GM21619 (cell line): ENCODE measurements at regions not wholly inside any gene's neighbourhood (a gene's known extent, or its start where the extent isn't known, plus 50 kb on each side); places are given as distances from the start of the nearest gene placed in this dataset.

Experiments
- ATAC-seq: cut with Tn5 transposase; IDR thresholded peaks from one replicate; pipeline ENCODE4 v1.9.1; 2021; ENCODE audit not compliant: unreplicated experiment

DNA sequence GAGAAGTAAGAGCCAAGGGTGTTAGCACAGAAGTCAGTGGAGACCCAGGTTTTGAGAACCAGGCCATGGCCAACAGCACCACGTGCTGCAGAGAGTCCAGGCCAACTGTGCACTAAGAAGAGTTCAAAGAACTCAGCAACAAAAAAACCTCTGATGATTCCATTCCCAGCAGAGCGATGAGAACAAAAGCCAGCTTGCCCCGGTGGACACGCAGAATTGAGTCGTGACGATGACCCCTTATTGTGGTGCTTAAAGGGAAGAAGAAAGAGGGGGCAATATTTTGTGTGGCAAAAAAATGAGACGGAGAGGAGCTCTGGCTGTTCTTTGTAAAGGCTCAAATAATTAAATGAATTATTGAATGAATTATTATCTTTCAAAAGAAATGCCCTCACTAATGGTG is 468.3 kb upstream of the AUTS2 start:
- no peak for ATAC-seq

- ATAC-seq: no peak
These were observed 467.9 kb upstream of the AUTS2 start for GRCh38 chr7:69130396-69130795.

DNA sequence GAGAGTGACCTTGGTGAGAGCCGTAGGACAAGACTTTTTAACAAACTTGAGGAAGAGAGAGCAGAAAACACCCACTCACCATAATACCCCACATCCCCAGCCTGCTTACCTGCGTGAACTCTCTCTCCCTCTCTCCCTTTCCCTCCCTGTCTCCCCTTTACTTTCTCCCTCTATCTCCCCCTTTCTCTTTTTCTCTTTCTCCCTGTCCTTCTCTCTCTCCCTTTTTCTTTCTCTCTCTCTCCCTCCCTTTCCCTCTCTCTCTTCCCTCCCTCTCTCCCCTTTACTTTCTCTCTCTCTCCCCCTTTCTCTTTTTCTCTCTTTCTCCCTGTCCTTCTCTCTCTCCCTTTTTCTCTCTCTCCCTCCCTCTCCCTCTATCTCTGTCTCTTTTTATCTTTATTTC is 464.0 kb upstream of the AUTS2 start:
- no peak for ATAC-seq

GRCh38 chr7:69147631-69148030 is 450.6 kb upstream of the AUTS2 start:
- no peak for ATAC-seq

- no peak for ATAC-seq
These were observed 448.2 kb upstream of the AUTS2 start for GRCh38 chr7:69149804-69150782.

GRCh38 chr7:69162326-69162725 is 435.9 kb upstream of the AUTS2 start:
- no peak for ATAC-seq

DNA sequence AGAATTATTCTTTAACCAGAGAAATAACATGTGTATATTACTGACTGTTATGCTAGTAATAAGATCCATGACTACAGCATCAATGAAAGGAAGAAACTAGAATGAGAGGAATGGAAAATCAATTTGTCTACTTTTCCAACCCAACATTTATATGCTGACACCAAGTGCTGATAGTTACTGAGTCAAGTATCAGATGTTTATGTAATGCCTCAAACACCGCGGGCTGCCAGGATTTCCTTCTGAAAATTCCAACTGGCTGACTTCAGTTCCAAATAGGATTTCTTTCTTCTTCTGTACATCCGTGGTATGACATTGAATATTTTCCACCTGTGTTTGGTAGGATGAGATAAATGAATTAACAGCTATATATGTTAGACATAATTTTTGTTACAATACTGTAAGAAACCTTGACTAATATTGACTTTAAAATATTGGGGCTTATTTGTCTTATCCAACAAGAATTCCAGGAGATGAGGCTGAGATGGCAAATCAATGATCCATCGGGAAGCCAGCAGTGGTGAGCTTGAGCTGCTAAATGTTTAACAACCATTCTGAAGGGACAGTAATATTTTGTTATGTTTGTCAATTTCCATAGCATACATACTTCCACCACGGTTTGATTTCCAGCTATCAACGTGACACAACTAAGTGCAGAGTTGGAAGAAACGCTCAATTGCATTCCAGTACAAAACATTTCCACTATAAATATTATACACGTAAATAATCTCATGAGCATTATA is 435.2 kb upstream of the AUTS2 start:
- no peak for ATAC-seq

- no peak for ATAC-seq
These were observed 431.2 kb upstream of the AUTS2 start for GRCh38 chr7:69166979-69167516.

DNA sequence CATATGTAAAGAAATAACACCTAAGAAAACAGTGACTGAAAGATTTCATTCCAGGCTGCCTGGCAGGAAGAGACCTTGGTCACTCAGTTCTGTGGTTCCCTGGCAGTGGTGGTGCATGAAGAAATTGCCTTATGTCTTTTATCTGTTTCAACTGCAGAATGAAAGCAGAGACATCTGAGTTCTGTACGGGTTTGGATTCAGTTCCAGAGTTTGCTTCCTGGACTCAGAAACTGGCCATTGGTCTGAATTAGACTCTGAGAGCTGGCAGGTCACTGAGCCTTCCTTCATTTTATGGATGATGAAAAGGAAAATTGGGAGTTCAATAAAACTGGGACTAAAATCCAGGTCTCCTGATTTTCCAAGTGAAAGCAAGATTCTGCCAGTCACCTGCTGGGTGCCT is 428.9 kb upstream of the AUTS2 start:
- no peak for ATAC-seq

DNA sequence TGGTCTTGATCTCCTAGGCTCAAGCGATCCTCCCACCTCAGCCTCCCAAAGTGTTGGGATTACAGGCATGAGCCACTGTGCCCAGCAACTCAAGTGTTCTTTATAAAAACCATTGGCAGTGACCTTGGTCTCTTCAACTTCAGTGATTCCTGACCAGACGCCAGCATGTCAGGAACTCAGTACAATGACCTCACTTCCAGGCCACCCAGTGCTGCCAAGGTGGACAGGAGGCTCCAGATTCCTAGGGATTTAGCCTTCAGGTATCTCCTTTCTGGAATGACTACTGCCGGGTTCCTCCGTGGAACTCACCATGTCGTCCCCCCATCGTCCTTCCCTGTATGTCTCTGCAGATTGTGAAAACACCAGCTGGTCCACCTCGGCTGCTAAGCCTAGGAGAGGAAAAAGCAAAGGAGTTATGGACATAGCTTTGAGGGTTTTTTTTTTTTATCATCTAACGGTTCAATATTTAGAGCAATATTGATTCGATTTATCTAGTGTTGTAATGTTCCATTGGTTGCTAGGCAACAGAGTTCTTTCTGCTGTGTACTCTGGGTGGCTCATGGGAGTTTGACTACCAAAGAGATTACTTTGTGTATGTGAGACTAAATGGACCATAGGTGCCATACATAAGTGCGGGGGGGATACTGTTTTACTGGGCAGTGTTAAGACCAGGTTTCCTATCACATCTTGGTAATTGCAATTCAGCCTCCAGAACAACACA is 425.8 kb upstream of the AUTS2 start:
- no peak for ATAC-seq

DNA sequence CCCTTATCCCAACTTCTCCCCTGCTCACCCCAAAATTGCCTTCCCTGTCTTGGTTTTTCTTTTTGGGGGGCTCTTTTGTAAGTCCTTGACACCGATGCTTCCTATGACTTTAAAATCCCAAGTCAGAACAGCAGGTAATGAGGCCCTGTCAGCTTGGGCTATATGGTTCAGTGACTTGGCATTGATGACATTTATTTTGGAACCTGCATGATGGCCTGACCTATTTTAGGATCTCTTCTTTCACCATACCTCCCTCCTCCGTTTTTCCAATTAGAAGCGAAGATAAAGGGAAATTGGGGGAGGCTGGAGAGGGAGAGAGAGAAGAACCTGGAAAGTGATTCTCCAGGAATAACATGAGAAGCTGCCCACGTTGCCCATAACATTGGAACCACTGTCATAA is 424.9 kb upstream of the AUTS2 start:
- ATAC-seq: no peak

DNA sequence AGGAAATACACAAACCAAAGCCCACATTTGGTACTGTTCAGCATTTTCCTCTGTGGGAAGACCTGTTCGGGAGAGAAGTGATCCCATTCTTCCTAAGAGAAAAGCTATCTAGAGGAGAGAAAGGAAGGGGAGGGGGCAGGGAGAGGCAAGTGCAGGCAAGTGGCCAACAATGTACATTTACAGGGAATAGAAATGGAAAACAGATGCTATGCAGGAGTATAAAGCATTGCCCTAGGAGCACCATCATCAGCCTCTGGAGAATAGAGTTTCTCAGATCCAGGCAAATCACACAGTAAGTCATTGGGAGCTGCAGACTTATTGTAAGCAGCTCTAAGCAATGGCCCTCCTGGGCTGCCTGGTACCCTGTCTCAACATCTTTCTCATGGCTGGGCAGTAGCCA is 424.4 kb upstream of the AUTS2 start:
- ATAC-seq: no peak

GRCh38 chr7:69176841-69177240 is 421.4 kb upstream of the AUTS2 start:
- ATAC-seq: no peak

GRCh38 chr7:69177461-69177861 is 420.8 kb upstream of the AUTS2 start:
- ATAC-seq: no peak

- no peak for ATAC-seq
These were observed 420.3 kb upstream of the AUTS2 start for GRCh38 chr7:69177941-69178494.

- ATAC-seq: no peak
These were observed 417.6 kb upstream of the AUTS2 start for GRCh38 chr7:69180662-69181061.

DNA sequence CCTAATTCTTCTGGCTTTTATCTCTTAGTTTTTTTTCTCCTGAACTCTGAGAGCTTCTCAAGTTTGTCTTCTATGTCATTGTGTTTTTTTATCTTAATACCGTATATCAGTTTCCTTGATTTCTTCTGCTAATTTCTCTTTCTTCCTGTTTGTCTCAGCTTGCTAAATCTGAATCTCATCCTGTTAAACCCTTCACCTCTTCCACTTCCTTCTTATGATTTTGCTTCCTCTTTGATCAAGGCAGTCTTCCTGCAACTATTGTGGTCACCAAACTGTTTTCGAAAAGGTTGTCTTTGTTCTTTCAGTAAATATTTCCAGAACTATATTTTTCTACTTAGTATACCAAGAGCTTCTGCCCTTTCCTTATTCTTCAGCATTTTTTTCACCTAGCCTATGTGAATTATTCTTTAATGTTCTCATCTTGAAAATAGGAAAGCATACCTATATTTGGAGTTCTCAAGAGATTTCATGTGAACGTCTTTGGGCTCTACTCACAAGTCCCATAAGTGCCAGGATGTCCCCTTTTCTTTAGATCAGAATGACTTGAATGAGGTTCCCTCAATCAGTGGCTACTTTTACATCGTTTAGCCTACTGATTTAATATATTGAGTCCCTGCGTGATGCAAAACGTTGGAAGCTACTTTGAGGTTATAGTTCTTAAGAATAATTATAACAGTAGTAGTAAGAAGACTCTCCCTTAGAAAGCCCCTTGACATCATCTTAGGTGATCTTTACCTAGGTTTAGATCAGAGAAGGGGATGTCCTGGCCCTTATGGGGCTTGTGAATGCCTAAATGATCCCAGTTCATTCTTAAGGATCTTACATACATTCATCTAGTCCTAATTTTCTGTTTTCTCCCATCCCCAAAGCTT is 415.4 kb upstream of the AUTS2 start:
- no peak for ATAC-seq

GRCh38 chr7:69184339-69184738 is 413.9 kb upstream of the AUTS2 start:
- ATAC-seq: no peak

DNA sequence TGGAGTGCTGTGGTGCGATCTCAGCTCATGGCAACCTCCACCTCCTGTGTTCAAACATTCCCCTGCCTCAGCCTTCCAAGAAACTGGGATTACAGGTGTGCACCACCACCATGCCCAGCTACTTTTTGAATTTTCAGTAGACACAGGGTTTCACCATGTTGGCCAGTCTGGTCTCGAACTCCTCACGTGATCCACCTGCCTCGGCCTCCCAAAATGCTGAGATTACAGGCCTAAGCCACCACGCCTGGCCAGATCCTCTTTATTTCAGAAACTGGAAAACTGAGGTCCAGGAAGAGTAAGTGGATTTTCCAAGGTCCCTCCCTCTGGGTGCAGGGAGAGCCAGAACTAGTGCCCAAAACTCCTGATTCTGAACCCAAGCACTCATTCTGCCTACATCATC is 413.1 kb upstream of the AUTS2 start:
- ATAC-seq: no peak

DNA sequence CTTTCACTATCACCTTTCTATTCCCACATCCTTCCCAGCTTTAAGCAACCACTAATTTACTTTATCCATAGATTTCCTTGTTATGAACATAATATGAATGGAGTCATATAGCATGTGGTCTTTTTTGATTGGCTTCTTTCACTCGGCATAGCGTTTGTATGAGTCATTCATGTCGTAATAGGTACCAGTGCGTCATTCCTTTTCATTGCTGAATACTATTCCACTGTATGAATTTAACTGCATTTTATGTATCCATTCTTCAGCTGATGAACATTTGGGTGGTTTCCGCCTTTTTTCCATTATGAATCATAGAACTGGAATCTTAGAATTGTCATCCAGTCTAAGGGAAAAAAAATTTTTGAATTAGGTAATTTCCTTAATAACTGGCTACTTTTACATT is 411.3 kb upstream of the AUTS2 start:
- no peak for ATAC-seq
